B cell (primary cell): ENCODE measurements at regions not wholly inside any gene's neighbourhood (a gene's known extent, or its start where the extent isn't known, plus 50 kb on each side); places are given as distances from the start of the nearest gene placed in this dataset.

Source experiments
- ATAC-seq: fragments of 200-7000 bp; cut with Tn5 transposase; one replicate; pipeline ENCODE4 v1.10.0; 2021; ENCODE audit warnings: low read depth, mild to moderate bottlenecking, moderate number of reproducible peaks, moderate library complexity
- CTCF ChIA-PET: fragments of 350-600 bp; sonication (Branson Sonifier 250); formaldehyde crosslinking; loops from one replicate; lab custom pipeline; 2021; ENCODE audit warnings: antibody characterized with exemption, inconsistent platforms; lab: Charles Lee
- POLR2A ChIA-PET: fragments of 350-600 bp; sonication (Branson Sonifier 250); formaldehyde crosslinking; loops from one replicate; lab custom pipeline; 2021; ENCODE audit warnings: antibody characterized with exemption; lab: Charles Lee
- DNase-seq: peaks from one replicate; pipeline ENCODE4 v3.0.0; 2013
- H2AFZ ChIP-seq: 2 replicates; pipeline ENCODE4 v1.6.1; 2012; ENCODE audit warnings: mild to moderate bottlenecking, low read depth, low read length; ENCODE audit not compliant: insufficient read depth, poor library complexity, severe bottlenecking
- H3K27ac ChIP-seq, 2 donors: 1 replicate in 1 of 2; 2 replicates in 1 of 2; pipeline ENCODE4 v1.5.1; 2012 to 2013; ENCODE audit warnings: low read length in 2 of 2, mild to moderate bottlenecking in 2 of 2, moderate library complexity in 1 of 2
- H3K27me3 ChIP-seq, 4 experiments: fragments of 200-600 bp in 1 of 4; sonication (generic) in 1 of 4; replicated peaks in 1 of 4; 1 replicate in 2 of 4; 2 replicates in 2 of 4; pipeline versions ENCODE4 v1.6.1 to v1.7.0; 2013 to 2016; ENCODE audit warnings: low read length in 3 of 4, mild to moderate bottlenecking in 2 of 4, mixed read lengths in 1 of 4, moderate library complexity in 1 of 4; ENCODE audit not compliant: insufficient read depth in 4 of 4, control insufficient read depth in 3 of 4; ENCODE audit errors: control extremely low read depth in 1 of 4
- H3K36me3 ChIP-seq, 2 experiments: replicated peaks in 1 of 2; 1 replicate in 1 of 2; 2 replicates in 1 of 2; pipeline versions ENCODE4 v1.6.1 to v1.7.1; 2013; ENCODE audit warnings: low read length in 1 of 2; ENCODE audit not compliant: insufficient read depth in 2 of 2, control insufficient read depth in 1 of 2; ENCODE audit errors: control extremely low read depth in 1 of 2, extremely low read depth in 1 of 2
- H3K4me1 ChIP-seq, 2 donors: fragments of 200-600 bp in 1 of 2; sonication (generic) in 1 of 2; 1 replicate in 1 of 2; 2 replicates in 1 of 2; pipeline versions ENCODE4 v1.5.1 to v1.6.1; 2013 to 2017; ENCODE audit warnings: low read length in 2 of 2; ENCODE audit not compliant: control insufficient read depth in 2 of 2, insufficient read depth in 2 of 2
- H3K4me2 ChIP-seq: replicated peaks from 2 replicates; pipeline ENCODE3; 2012; ENCODE audit warnings: mild to moderate bottlenecking, low read depth, low read length; ENCODE audit not compliant: poor library complexity, severe bottlenecking
- H3K4me3 ChIP-seq, 5 experiments: fragments of 200-600 bp in 1 of 5; sonication (generic) in 1 of 5; 1 replicate in 3 of 5; 2 replicates in 2 of 5; pipeline versions ENCODE4 v1.5.1 to v1.7.0; 2011 to 2016; ENCODE audit warnings: low read length in 4 of 5, mild to moderate bottlenecking in 4 of 5, low read depth in 2 of 5, control low read depth in 1 of 5, moderate library complexity in 1 of 5; ENCODE audit not compliant: insufficient read depth in 1 of 5; ENCODE audit errors: control extremely low read depth in 1 of 5, extremely low read depth in 1 of 5
- H3K79me2 ChIP-seq: fragments of 200-600 bp; sonication (generic); one replicate; pipeline ENCODE4 v1.6.0; 2016; ENCODE audit warnings: low read length; ENCODE audit not compliant: control insufficient read depth, insufficient read depth
- H3K9ac ChIP-seq: fragments of 200-600 bp; sonication (generic); 2 replicates; pipeline ENCODE4 v1.6.1; 2017; ENCODE audit warnings: mild to moderate bottlenecking, low read length, moderate library complexity
- H3K9me3 ChIP-seq, 3 donors: one replicate each; pipeline versions ENCODE4 v1.6.1 to v1.7.1; 2013; ENCODE audit warnings: low read length in 2 of 3; ENCODE audit not compliant: control insufficient read depth in 2 of 3, insufficient read depth in 1 of 3; ENCODE audit errors: control extremely low read depth in 1 of 3
- H4K20me1 ChIP-seq: 2 replicates; pipeline ENCODE4 v1.6.0; 2012; ENCODE audit warnings: mild to moderate bottlenecking, low read length; ENCODE audit not compliant: insufficient read depth, control insufficient read depth, poor library complexity, severe bottlenecking
- H3K27ac Mint-ChIP-seq: one replicate; pipeline ENCODE4 v1.8.0; 2021; ENCODE audit warnings: mixed read lengths
- H3K27me3 Mint-ChIP-seq: one replicate; pipeline ENCODE4 v1.8.0; 2021; ENCODE audit warnings: mixed read lengths
- H3K4me1 Mint-ChIP-seq: one replicate; pipeline ENCODE4 v1.8.0; 2021; ENCODE audit warnings: mixed read lengths
- H3K4me3 Mint-ChIP-seq: one replicate; pipeline ENCODE4 v1.8.0; 2021; ENCODE audit warnings: mixed read lengths
- H3K9me3 Mint-ChIP-seq: one replicate; pipeline ENCODE4 v1.8.0; 2022; ENCODE audit warnings: mixed read lengths; ENCODE audit not compliant: insufficient read depth
- CTCF ChIP-seq: fragments of 200-600 bp; IDR thresholded peaks from one replicate; pipeline ENCODE4 v1.8.0; 2022; ENCODE audit warnings: antibody characterized with exemption, mild to moderate bottlenecking
- EZH2 ChIP-seq: IDR thresholded peaks from 2 replicates; pipeline ENCODE4 v1.6.1; 2012; ENCODE audit warnings: borderline replicate concordance, low read depth, mild to moderate bottlenecking, moderate library complexity, low read length; ENCODE audit not compliant: insufficient read depth, poor library complexity, severe bottlenecking
- WGBS: methylation state at CpG from one replicate; pipeline ENCODE4 v1.1.5; 2013; ENCODE audit warnings: missing lambda C conversion rate; ENCODE audit not compliant: insufficient coverage; 5-methylcytosine and 5-hydroxymethylcytosine counted together
- intact Hi-C: fragments of 100-400 bp; cut with micrococcal nuclease; formaldehyde crosslinking; loops from one replicate; pipeline ENCODE4 v1.10.0; 2022

GRCh38 chr17:6244253-6244652 lies 174.1 kb downstream of the WSCD1 start:
- Histone ChIP-seq H3K79me2 (no peaks in the 10 kb centered on the region), H4K20me1 (no peaks in the 10 kb centered on the region), H3K4me3 (no peak overlapping the region), H3K27ac (no peak overlapping the region), H3K27me3 (no peaks in the 10 kb centered on the region), H2AFZ (no peak overlapping the region), H3K36me3 (no peaks in the 10 kb centered on the region), H3K9me3 (no peaks in the 10 kb centered on the region), H3K9ac (no peak overlapping the region), H3K4me1 (no peaks in the 10 kb centered on the region), H3K4me2 (no peak overlapping the region)
- 56% methylated on average over 5 of the region's 5 CpGs for WGBS
- no peak for DNase-seq
- POLR2A ChIA-PET, result no interaction called here
- ATAC-seq, result no peak
- Mint-ChIP-seq H3K4me3 (no peak overlapping the region), H3K27me3 (peaks cover 18% of the 10 kb centered on the region), H3K27ac (no peak overlapping the region), H3K4me1 (no peaks in the 10 kb centered on the region), H3K9me3 (no peaks in the 10 kb centered on the region)
- TF ChIP-seq EZH2 (no peak), CTCF (no peak)
- intact Hi-C loops, result no loop called here
- CTCF ChIA-PET, result no interaction called here

DNA sequence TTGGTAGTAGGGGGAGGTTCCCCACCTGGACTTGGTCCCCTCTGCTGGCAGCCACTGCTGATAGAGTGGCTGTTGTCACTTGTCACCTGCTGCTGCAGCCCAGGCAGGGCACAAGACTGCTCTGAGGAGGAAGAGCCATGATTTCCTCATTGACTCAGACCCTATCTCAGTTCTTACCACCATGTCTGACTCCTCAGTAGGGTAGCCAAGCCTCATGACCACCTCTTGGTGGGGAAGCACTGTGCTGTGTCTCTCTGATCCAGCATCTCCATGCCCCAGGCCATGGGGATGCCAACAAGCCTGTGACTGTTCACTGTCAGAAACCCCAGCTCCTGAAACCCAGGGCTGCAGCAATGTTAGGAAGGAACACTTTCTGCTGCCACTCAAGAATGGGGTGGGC lies 173.0 kb downstream of the WSCD1 start:
- H3K27me3 ChIP-seq, result no peaks in the 10 kb centered on the region
- H3K9ac ChIP-seq, result no peak overlapping the region
- H3K27ac ChIP-seq, result no peak overlapping the region
- TF ChIP-seq CTCF, result no peak
- no peak for TF ChIP-seq EZH2
- Mint-ChIP-seq H3K9me3 (no peaks in the 10 kb centered on the region), H3K4me3 (no peak overlapping the region), H3K27me3 (peaks cover 18% of the 10 kb centered on the region), H3K4me1 (no peaks in the 10 kb centered on the region), H3K27ac (no peak overlapping the region)
- no peak for ATAC-seq
- H4K20me1 ChIP-seq, result no peaks in the 10 kb centered on the region
- H3K36me3 ChIP-seq, result no peaks in the 10 kb centered on the region
- no peaks in the 10 kb centered on the region for H3K4me1 ChIP-seq
- no peak overlapping the region for H2AFZ ChIP-seq
- DNase-seq, result no peak
- CTCF ChIA-PET, result no interaction called here
- H3K4me3 ChIP-seq, result no peak overlapping the region
- H3K79me2 ChIP-seq, result no peaks in the 10 kb centered on the region
- POLR2A ChIA-PET, result no interaction called here
- no peak overlapping the region for H3K4me2 ChIP-seq
- H3K9me3 ChIP-seq, result no peaks in the 10 kb centered on the region
- intact Hi-C loops, result no loop called here
